ENCODE measurements at regions not wholly inside any gene's neighbourhood (a gene's known extent, or its start where the extent isn't known, plus 50 kb on each side); places are given as distances from the start of the nearest gene placed in this dataset.

DNA sequence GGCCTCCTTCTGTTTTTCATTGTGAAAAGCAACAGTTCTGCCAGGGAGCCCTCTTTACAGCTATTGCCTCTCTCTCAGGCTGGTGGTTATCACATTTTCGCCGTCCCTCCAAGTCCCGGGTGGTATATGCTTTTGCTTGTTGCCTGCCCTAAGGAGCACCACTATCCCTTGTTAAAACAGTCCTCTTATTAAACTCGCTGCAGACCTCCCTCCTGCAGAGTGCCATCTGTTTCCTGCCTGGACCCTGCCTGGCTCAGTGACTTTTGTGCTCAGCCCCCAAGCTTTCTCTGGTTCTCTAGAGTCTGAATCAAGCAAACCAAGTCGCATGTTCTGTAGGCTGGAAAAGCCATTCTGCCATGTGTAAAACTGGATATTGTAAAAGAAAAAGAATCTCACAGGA, 72.1 kb upstream of the FHL2 start:
- DNase-seq (ENCODE audit: low spot score in 2 of 2) (no peak), FAIRE-seq (no peak)

DNA sequence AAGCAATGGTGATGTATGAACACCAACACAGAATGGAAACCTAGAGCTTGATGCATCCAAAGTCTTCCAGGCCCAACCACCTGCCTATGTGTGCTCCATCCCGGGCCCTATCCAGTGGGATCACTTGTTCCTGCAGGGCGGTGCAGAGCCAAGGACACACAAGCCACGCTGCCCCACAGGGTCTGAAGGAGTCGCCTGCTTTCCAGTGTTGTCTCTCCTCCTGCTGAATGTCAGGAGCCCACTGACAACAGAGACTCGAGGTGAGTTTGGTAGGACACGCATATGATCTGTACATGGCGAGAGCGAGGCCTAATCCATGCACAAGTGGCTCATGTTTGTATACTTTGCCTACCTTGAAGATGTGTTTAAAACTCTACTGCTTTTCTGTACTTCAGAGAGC, 70.9 kb upstream of the FHL2 start:
- no peak for DNase-seq (ENCODE audit: low spot score in 2 of 2)
- FAIRE-seq: no peak

DNA sequence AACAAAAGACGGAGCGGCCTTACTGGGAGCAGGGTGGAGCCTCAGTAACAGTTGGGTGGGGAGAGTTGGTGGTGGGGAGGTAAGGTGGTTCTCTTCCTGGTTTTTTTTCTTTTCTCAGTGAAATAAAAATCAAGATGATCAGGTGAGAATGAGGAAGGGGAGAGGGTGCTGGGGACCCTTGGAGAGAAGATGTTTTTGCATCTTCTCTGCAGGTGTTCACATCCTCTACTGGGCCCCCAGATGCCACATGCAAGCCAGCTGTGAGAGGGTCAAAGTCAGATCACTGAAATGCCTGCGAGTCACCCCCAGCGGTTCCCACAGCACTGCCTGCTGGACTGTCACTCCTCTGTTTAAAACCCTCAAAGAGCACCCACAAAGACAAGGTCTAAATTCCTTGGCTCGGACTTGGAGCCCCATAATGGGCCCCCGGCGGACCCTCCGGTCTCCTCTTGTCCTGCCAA, 69.8 kb upstream of the FHL2 start:
- FAIRE-seq: no peak
- no peak for DNase-seq (ENCODE audit: low spot score in 2 of 2)

DNA sequence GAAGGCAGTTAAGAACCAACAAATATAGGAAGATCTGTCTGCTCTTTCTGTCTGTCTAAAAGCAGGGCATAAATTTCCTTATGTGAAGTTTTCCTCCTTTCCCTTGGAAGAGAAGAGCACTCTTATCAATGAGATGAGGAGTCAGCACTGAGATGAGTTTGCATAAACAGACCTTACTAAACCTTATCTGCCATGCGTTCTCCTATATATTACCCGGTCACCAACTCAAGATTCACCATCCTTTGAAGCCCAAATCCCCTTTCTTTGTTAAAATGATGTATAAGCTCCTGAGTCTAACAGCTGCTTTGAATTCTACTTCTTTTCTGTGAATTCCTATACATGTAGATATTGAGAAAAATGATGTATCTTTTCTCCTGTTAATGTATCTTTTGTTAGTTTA, 65.5 kb upstream of the FHL2 start:
- DNase-seq (ENCODE audit: low spot score in 2 of 2): no peak
- no peak for FAIRE-seq

DNA sequence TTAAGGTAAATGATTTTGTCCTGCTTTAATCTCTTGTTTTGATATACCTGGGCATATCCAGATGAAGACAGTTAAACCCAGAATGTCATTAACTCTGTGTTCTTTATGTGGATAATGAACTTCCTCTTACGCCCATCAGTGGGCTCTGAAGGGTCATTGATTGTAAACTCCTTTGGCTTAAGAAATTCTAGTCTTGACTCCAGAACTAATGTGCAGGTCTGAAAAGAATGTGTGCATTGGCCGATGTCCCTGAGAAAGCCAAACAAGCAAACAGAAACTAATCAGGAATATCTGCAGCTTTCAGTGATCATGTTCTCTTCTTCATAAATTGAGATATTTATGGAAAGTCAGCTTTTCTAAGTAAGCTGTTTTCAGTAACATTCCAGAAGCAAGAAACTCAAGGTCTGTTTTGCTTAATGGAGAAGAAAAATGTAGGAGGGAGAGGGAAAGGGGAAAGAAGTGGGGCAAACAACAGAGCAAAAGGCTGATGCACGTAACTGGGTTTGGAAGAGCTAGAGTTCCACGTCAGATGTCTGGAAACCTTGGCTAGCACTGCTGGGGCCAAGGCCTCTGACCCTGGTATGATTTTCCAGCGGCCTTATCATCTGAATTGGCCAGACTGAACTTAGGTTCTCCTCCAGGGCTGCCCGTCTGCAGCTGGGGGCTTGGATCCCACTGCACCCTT, 61.3 kb upstream of the FHL2 start:
- DNase-seq (ENCODE audit: low spot score in 2 of 2): no peak
- no peak for FAIRE-seq

DNA sequence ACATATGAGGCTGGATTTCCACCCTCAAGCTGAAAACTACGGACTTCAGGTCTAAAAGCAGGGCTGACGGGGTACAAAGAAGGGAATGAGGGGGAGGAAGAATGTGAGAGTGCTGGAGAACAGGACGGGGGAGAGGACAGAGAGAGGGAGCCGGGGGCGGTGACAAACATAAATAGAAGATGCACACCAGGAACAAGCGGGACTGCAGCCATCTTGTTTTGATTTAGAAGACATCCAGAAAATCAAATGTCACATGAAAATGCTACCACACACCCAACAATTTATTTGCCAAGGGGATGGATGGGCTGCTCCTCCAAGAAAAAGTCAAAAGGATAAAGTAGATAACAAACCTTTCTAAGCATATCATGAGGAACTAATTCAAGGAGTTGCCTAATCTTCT, 59.2 kb upstream of the FHL2 start:
- FAIRE-seq: no peak

DNA sequence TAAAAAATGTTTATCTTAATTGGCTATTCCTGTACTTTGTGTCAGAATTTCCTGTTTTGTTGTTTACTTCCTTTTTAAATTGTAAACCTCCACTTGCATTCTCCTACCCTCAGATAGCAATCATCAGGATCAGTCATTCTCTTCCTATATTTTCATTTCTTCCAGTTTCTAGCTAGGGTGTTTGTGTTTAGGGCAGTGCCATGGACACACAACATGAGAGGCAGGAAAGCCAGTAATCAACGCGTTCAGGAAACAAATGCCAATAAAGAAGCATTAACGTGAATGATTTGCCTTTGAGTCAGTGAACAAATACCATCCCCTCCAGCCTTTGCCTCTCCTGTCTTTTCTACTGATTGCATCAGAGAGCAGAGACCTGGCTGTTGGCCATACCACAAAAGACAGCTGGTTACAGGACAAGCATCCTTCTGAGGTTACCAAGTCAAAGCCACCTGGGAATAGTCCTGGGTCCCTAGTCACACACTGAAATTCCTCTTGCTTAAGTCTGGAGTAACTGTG, 56.7 kb upstream of the FHL2 start:
- no peak for FAIRE-seq
- DNase-seq (ENCODE audit: low spot score in 2 of 2): no peak

More for the DNA sequence above, 59.2 kb upstream of the FHL2 start:
- DNase-seq (ENCODE audit: low spot score in 2 of 2): no peak

DNA sequence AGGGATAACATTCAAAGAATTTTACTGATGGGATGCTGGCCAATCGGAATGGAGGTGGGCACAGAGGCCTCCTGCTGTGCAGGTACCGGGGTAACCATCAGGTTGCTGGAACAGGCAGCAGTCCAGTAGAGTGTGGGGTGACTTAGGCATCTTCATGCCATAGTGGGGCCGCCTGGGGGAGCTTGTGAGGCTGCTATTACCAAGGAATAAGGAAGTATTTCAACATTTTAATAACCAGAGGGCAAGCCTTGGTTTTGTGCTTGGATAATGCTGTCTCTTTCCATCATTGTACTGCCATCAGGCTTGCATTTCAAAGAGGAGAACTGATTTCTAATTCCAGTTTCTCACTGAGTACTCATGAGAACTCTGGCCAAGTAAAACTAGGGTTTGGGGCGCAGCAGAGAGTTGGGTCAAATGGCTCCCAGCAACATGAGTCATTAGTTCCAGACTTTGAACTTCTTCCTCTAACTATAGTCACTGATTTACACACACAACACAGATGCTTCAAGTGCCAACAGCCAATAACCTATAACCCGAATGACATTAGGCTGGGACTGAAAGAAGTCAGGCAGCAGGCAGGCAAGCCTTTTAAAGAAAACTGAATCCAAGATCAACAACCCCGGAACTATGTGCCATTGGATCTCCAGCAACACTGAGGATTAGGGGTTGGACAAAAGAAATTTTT, 56.1 kb upstream of the FHL2 start:
- no peak for DNase-seq (ENCODE audit: low spot score in 2 of 2)
- FAIRE-seq: no peak

DNA sequence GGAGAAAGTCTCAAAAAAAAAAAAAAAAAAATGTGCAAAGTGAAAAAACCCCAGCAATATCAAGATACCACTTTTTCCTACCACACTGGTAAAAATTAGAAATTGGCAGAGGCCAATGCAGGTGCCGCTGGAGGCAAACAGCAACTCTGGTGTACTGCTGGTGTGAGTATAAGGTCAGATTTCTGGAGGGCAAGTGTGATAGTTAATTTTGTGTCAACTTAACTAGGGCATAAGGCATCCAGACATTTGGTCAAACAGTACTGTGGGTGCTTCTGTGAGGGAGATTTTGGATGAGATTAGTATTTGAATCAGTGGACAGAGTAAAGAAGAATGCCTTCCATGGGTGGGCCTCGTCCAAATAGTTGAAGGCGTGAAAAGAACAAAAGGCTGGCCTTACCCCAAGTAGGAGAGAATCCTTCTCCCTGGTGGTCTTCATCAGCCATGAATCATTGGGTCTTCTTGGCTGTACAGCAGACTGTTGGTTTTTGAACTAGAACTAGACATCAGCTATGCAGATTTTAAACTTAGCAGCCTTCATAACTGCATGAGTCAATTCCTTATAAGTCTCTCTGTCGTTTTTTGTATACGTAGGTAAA, 52.8 kb upstream of the FHL2 start:
- no peak for FAIRE-seq
- DNase-seq (ENCODE audit: low spot score in 2 of 2): no peak

DNA sequence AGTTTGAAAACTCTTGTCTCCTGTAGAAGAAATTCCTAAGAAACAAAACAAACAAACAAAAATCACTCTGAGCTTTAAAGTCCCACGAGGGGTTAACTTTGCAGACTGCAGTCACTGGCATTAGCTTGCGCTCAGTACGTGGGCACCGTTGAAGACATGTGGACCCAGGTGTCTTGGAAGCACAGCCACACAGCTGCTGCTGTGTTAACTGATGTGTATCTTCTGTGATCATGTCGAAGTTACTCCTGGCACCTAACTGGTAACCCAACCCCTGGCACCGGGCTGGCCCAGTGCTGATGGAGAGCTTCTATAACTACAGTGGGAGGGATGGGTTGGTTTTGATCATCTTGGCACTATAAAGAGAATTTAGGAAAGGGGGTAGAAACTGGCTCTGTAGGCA, 51.6 kb upstream of the FHL2 start:
- DNase-seq (ENCODE audit: low spot score in 2 of 2): no peak
- no peak for FAIRE-seq

DNA sequence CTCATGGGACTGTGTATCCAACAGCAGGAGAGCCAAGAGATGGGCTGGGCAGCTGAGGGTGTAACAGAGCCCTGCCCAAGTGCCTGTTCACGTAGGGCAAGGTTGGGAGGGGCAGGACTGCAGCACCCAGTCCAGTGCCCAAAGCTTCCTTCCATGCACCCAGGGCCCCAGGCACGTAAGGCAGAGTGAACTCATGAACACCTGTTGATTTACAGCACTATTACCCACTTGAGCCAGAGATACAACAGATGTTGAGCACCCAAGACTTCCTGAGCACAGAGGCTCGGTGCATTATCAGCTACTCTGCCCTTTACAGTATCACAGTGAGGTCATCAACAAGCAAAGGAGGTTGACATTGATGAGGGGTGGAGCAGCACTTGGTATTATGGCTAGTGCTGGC, 50.2 kb upstream of the FHL2 start:
- FAIRE-seq (no peak), DNase-seq (ENCODE audit: low spot score in 2 of 2) (no peak)
